WTC11 (cell line): ENCODE measurements at regions not wholly inside any gene's neighbourhood (a gene's known extent, or its start where the extent isn't known, plus 50 kb on each side); places are given as distances from the start of the nearest gene placed in this dataset.

Experiments
- CTCF ChIP-seq: fragments of 200-600 bp; IDR thresholded peaks from 2 replicates; pipeline ENCODE4 v1.8.0; 2022; ENCODE audit warnings: antibody characterized with exemption
- FOXJ3 ChIP-seq: sonication (generic); formaldehyde crosslinking; IDR thresholded peaks from 2 replicates; pipeline ENCODE4 v1.9.0; 2021; ENCODE audit warnings: missing genetic modification reagents, mild to moderate bottlenecking, borderline replicate concordance
- RORB ChIP-seq: fragments of 250-450 bp; sonication (Bioruptor Pico); IDR thresholded peaks from 2 replicates; pipeline ENCODE4 v1.9.0; 2021; ENCODE audit warnings: mild to moderate bottlenecking
- ZBTB21 ChIP-seq: sonication (generic); formaldehyde crosslinking; IDR thresholded peaks from 2 replicates; pipeline ENCODE4 v1.8.1; 2023; ENCODE audit warnings: mild to moderate bottlenecking, missing genetic modification reagents, borderline replicate concordance
- ZNF263 ChIP-seq: sonication (generic); formaldehyde crosslinking; IDR thresholded peaks from 2 replicates; pipeline ENCODE4 v1.8.1; 2022; ENCODE audit warnings: low read depth, mild to moderate bottlenecking, moderate library complexity, missing genetic modification reagents
- ZNF512 ChIP-seq: sonication (generic); formaldehyde crosslinking; IDR thresholded peaks from 2 replicates; pipeline ENCODE4 v1.8.1; 2022; ENCODE audit warnings: missing genetic modification reagents, borderline replicate concordance
- TF ChIP-seq, protein P1 (sequence below): sonication (generic); formaldehyde crosslinking; conservative IDR thresholded peaks from 2 replicates; pipeline ENCODE4 v1.8.1; 2022; ENCODE audit warnings: mild to moderate bottlenecking, missing genetic modification reagents

DNA sequence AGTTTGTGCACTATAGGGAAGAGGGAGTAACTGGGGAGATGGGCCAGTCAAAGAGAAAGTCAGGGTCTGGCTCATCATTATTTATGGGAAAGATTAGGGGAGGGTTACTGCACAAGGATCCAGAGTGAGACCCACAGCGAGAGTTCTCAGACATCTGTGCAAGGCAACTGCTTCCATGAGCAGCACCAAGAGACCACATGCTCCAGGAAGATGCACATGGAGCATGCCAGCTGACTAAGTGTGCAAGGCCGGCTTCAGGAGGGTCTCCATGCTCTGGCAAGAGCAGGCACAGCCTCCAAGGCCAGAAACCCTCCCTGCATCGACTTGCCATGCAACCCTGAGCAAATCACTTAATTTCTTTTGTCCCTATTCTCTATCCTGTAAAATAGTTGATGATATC lies 616.9 kb downstream of the CSNK1G3 start:
- TF ChIP-seq ZNF263 (CRISPR knock-in tag): no peak
- no peak for TF ChIP-seq ZNF512 (CRISPR knock-in tag)
- TF ChIP-seq RORB (CRISPR knock-in tag): no peak
- no peak for TF ChIP-seq FOXJ3 (CRISPR knock-in tag)
- TF ChIP-seq CTCF: no peak
- no peak for TF ChIP-seq ZBTB21
- TF ChIP-seq, protein P1, sequence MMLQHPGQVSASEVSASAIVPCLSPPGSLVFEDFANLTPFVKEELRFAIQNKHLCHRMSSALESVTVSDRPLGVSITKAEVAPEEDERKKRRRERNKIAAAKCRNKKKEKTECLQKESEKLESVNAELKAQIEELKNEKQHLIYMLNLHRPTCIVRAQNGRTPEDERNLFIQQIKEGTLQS (CRISPR knock-in tag): no peak
